IMR-90 (cell line): ENCODE measurements at regions not wholly inside any gene's neighbourhood (a gene's known extent, or its start where the extent isn't known, plus 50 kb on each side); places are given as distances from the start of the nearest gene placed in this dataset.

ENCODE experiments used
- FOS ChIP-seq: fragments of 150-350 bp; IDR thresholded peaks from 2 replicates; pipeline ENCODE4 v1.6.1; 2016; ENCODE audit warnings: low read depth, low read length
- MAZ ChIP-seq: IDR thresholded peaks from 2 replicates; pipeline ENCODE4 v1.6.1; 2012; ENCODE audit warnings: low read depth, mild to moderate bottlenecking, low read length, improper control_type of control experiment, moderate library complexity, borderline replicate concordance
- MXI1 ChIP-seq: IDR thresholded peaks from 2 replicates; pipeline ENCODE4 v1.6.1; 2012; ENCODE audit warnings: low read depth, mild to moderate bottlenecking, low read length, moderate library complexity, borderline replicate concordance
- POLR2A ChIP-seq: IDR thresholded peaks from 2 replicates; pipeline ENCODE4 v1.6.1; 2012; ENCODE audit warnings: mild to moderate bottlenecking, low read depth, low read length
- RFX5 ChIP-seq: IDR thresholded peaks from 2 replicates; pipeline ENCODE4 v1.8.0; 2012; ENCODE audit warnings: low read depth, mild to moderate bottlenecking, low read length, moderate library complexity
- SMC3 ChIP-seq: fragments of 150-350 bp; IDR thresholded peaks from 2 replicates; pipeline ENCODE4 v1.6.1; 2016; ENCODE audit warnings: low read depth, mild to moderate bottlenecking, antibody characterized with exemption, low read length, moderate library complexity
- TF ChIP-seq, protein P1 (sequence below): conservative IDR thresholded peaks from 2 replicates; pipeline ENCODE4 v1.5.1; 2012; ENCODE audit warnings: mild to moderate bottlenecking, low read depth, low read length, improper control_type of control experiment

DNA sequence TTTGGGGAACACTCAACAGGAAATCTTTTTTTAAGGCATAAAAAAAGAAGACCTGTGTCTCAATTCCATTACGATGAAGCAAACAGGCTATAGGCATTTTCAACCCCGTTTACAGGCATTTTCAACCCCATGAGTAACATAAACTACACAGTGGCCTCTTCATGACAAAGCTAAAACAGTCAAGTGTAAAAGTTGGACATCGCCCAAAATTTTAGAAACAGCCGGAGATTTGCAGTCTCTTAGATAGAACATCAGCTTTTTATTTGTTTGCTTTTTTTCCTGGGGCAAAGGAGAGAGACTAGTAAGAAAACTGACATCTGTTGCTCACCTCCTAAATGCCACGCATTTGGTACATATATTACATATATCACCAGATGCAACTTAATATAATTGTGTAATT is 173.7 kb downstream of the CMPK2 start:
- TF ChIP-seq SMC3, result no peak
- TF ChIP-seq MAZ, result no peak
- TF ChIP-seq, protein P1, sequence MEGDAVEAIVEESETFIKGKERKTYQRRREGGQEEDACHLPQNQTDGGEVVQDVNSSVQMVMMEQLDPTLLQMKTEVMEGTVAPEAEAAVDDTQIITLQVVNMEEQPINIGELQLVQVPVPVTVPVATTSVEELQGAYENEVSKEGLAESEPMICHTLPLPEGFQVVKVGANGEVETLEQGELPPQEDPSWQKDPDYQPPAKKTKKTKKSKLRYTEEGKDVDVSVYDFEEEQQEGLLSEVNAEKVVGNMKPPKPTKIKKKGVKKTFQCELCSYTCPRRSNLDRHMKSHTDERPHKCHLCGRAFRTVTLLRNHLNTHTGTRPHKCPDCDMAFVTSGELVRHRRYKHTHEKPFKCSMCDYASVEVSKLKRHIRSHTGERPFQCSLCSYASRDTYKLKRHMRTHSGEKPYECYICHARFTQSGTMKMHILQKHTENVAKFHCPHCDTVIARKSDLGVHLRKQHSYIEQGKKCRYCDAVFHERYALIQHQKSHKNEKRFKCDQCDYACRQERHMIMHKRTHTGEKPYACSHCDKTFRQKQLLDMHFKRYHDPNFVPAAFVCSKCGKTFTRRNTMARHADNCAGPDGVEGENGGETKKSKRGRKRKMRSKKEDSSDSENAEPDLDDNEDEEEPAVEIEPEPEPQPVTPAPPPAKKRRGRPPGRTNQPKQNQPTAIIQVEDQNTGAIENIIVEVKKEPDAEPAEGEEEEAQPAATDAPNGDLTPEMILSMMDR, result no peak
- TF ChIP-seq RFX5, result no peak
- TF ChIP-seq POLR2A, result no peak
- no peak for TF ChIP-seq FOS
- no peak for TF ChIP-seq MXI1
